MM.1S (cell line): ENCODE measurements at regions not wholly inside any gene's neighbourhood (a gene's known extent, or its start where the extent isn't known, plus 50 kb on each side); places are given as distances from the start of the nearest gene placed in this dataset.

Experiments
- DNase-seq: peaks from one replicate; pipeline ENCODE4 v3.0.0-alpha.2; 2015
- H2AFZ ChIP-seq: fragments of 300-600 bp; sonication (generic); 2 replicates; pipeline ENCODE4 v1.6.0; 2016; ENCODE audit warnings: antibody characterized with exemption, low read length
- H3F3A ChIP-seq: fragments of 300-600 bp; sonication (generic); 2 replicates; pipeline ENCODE4 v1.6.1; 2016; ENCODE audit warnings: mild to moderate bottlenecking, antibody characterized with exemption, low read length, moderate library complexity, mixed read lengths; ENCODE audit not compliant: insufficient read depth
- H3K27ac ChIP-seq: fragments of 300-600 bp; sonication (generic); 2 replicates; pipeline ENCODE4 v1.5.1; 2016; ENCODE audit warnings: mild to moderate bottlenecking, low read length
- H3K27me3 ChIP-seq: fragments of 300-600 bp; sonication (generic); replicated peaks from 2 replicates; pipeline ENCODE4 v1.6.0; 2016; ENCODE audit warnings: low read length; ENCODE audit not compliant: insufficient read depth
- H3K36me3 ChIP-seq: fragments of 300-600 bp; sonication (generic); replicated peaks from 2 replicates; pipeline ENCODE4 v1.6.1; 2016; ENCODE audit warnings: mild to moderate bottlenecking, low read length, mixed read lengths; ENCODE audit not compliant: insufficient read depth
- H3K4me1 ChIP-seq: fragments of 300-600 bp; sonication (generic); 2 replicates; pipeline ENCODE4 v1.6.1; 2016; ENCODE audit warnings: low read length, mixed read lengths
- H3K4me2 ChIP-seq: fragments of 300-600 bp; sonication (generic); 2 replicates; pipeline ENCODE4 v1.6.0; 2016; ENCODE audit warnings: low read depth, low read length
- H3K4me3 ChIP-seq: fragments of 300-600 bp; sonication (generic); 2 replicates; pipeline ENCODE4 v1.5.1; 2016; ENCODE audit warnings: low read length, mixed read lengths
- H3K79me2 ChIP-seq: fragments of 300-600 bp; sonication (generic); 2 replicates; pipeline ENCODE4 v1.6.1; 2016; ENCODE audit warnings: mixed run types, low read length, mixed read lengths
- H3K9ac ChIP-seq: fragments of 300-600 bp; sonication (generic); 2 replicates; pipeline ENCODE4 v1.6.1; 2016; ENCODE audit warnings: low read length, mixed read lengths
- H3K9me2 ChIP-seq: fragments of 300-600 bp; sonication (generic); replicated peaks from 2 replicates; pipeline ENCODE4 v1.6.1; 2016; ENCODE audit warnings: mild to moderate bottlenecking, low read length, mixed read lengths; ENCODE audit not compliant: insufficient read depth
- H3K9me3 ChIP-seq: fragments of 300-600 bp; sonication (generic); replicated peaks from 2 replicates; pipeline ENCODE4 v1.6.1; 2016; ENCODE audit warnings: mild to moderate bottlenecking, low read length, mixed read lengths; ENCODE audit not compliant: insufficient read depth
- H4K20me1 ChIP-seq: fragments of 300-600 bp; sonication (generic); 2 replicates; pipeline ENCODE4 v1.6.1; 2016; ENCODE audit warnings: mild to moderate bottlenecking, low read length, moderate library complexity, mixed read lengths; ENCODE audit not compliant: insufficient read depth
- CTCF ChIP-seq: fragments of 300-600 bp; sonication (generic); IDR thresholded peaks from 2 replicates; pipeline ENCODE4 v1.5.1; 2016; ENCODE audit warnings: antibody characterized with exemption, low read length, mixed read lengths
- EZH2 ChIP-seq: fragments of 300-600 bp; sonication (generic); optimal IDR thresholded peaks from 2 replicates; pipeline ENCODE3; 2017; ENCODE audit warnings: low read depth, mild to moderate bottlenecking, antibody characterized with exemption, low read length, mixed read lengths
- EZH2phosphoT487 ChIP-seq: fragments of 300-600 bp; sonication (generic); IDR thresholded peaks from 2 replicates; pipeline ENCODE4 v1.6.1; 2018; ENCODE audit warnings: antibody characterized with exemption, low read length

- H3K4me3 ChIP-seq, result no peak overlapping the region
- no peak for DNase-seq
- no peaks in the 10 kb centered on the region for H3F3A ChIP-seq
- H3K9me3 ChIP-seq, result no peaks in the 10 kb centered on the region
- H3K4me1 ChIP-seq, result no peaks in the 10 kb centered on the region
- H4K20me1 ChIP-seq, result no peaks in the 10 kb centered on the region
- no peak overlapping the region for H3K4me2 ChIP-seq
- H3K36me3 ChIP-seq, result no peaks in the 10 kb centered on the region
- no peaks in the 10 kb centered on the region for H3K79me2 ChIP-seq
- TF ChIP-seq EZH2, result no peak
- TF ChIP-seq CTCF, result no peak
- TF ChIP-seq EZH2phosphoT487, result no peak
- H2AFZ ChIP-seq, result no peak overlapping the region
- H3K27ac ChIP-seq, result no peak overlapping the region
- H3K9me2 ChIP-seq, result no peaks in the 10 kb centered on the region
- H3K9ac ChIP-seq, result no peak overlapping the region
- H3K27me3 ChIP-seq, result no peaks in the 10 kb centered on the region
Measured at GRCh38 chr4:72902354-72902753, 167.2 kb downstream of the COX18 start.

DNA sequence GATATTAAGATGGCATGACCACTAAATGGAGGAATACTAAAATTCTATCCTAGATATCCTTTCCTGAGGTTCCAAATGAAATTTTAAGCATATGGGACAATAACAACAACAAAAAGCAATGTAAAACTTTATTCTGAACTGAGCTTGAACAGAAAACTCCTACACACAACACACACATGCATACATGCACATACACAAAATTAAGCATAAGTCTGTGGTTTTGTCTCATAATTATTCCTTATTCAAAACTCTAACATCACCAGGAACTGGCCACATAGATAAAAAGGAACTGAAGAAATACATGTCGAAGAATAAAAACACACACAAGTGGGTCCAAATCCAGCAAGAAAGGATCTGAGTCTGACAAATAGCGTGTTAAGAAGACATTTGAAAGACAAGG, 168.0 kb downstream of the COX18 start:
- no peak for DNase-seq
- no peak overlapping the region for H2AFZ ChIP-seq
- H3K9ac ChIP-seq, result no peak overlapping the region
- no peaks in the 10 kb centered on the region for H3K27me3 ChIP-seq
- H3K9me2 ChIP-seq, result no peaks in the 10 kb centered on the region
- TF ChIP-seq EZH2phosphoT487, result no peak
- TF ChIP-seq EZH2, result no peak
- no peak for TF ChIP-seq CTCF
- no peak overlapping the region for H3K4me2 ChIP-seq
- no peaks in the 10 kb centered on the region for H3K79me2 ChIP-seq
- no peaks in the 10 kb centered on the region for H4K20me1 ChIP-seq
- H3K27ac ChIP-seq, result no peak overlapping the region
- no peaks in the 10 kb centered on the region for H3K9me3 ChIP-seq
- no peaks in the 10 kb centered on the region for H3F3A ChIP-seq
- no peaks in the 10 kb centered on the region for H3K36me3 ChIP-seq
- H3K4me1 ChIP-seq, result no peaks in the 10 kb centered on the region
- H3K4me3 ChIP-seq, result no peak overlapping the region

DNA sequence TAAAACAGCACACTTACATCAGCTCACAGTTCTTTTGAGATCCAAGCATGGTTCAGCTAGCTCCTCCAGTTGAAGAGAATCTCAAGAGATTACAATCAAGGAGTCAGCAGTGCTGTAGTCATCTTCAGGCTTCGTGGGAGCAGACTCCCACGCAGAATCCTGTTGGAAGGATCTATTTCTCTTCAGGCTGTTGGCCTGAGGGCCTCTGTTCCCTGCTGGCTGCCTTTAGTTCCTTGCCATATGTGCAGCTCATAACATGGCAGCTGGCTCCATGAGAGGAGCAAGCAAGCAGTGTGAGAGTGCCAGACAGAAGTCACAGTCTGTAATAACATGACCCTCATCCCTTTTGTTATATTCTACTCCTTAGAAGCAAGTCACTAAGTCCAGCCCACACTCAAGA, 168.6 kb downstream of the COX18 start:
- H3K79me2 ChIP-seq, result no peaks in the 10 kb centered on the region

More for the DNA sequence above, 168.6 kb downstream of the COX18 start:
- H3K9me3 ChIP-seq, result no peaks in the 10 kb centered on the region
- TF ChIP-seq EZH2phosphoT487, result no peak
- TF ChIP-seq EZH2, result no peak
- no peak for TF ChIP-seq CTCF
- H3K9ac ChIP-seq, result no peak overlapping the region
- no peaks in the 10 kb centered on the region for H4K20me1 ChIP-seq
- DNase-seq, result no peak
- no peak overlapping the region for H3K4me3 ChIP-seq
- H3K27me3 ChIP-seq, result no peaks in the 10 kb centered on the region
- no peak overlapping the region for H3K27ac ChIP-seq
- H3K9me2 ChIP-seq, result no peaks in the 10 kb centered on the region
- no peaks in the 10 kb centered on the region for H3K36me3 ChIP-seq
- no peak overlapping the region for H2AFZ ChIP-seq
- no peak overlapping the region for H3K4me2 ChIP-seq
- H3F3A ChIP-seq, result no peaks in the 10 kb centered on the region
- H3K4me1 ChIP-seq, result no peaks in the 10 kb centered on the region
